Kidney (tissue), 13 donors: ENCODE measurements at regions not wholly inside any gene's neighbourhood (a gene's known extent, or its start where the extent isn't known, plus 50 kb on each side); places are given as distances from the start of the nearest gene placed in this dataset.

Experiments
- DNase-seq, 5 donors: peaks; one replicate each; pipeline ENCODE4 v3.0.0-alpha.2; 2013 to 2020
- FAIRE-seq: peaks from 2 replicates; lab custom pipeline; 2012; peaks lifted over from hg19 to GRCh38; lab: Jason Lieb, UNC
- H3K27ac ChIP-seq, 2 donors: one replicate each; pipeline ENCODE4 v1.7.0; 2013; ENCODE audit warnings: low read depth in 2 of 2, low read length in 2 of 2, inconsistent platforms in 1 of 2
- H3K27me3 ChIP-seq: one replicate; pipeline ENCODE4 v1.7.1; 2013; ENCODE audit warnings: low read length, inconsistent platforms; ENCODE audit not compliant: control insufficient read depth, insufficient read depth
- H3K36me3 ChIP-seq, 3 donors: one replicate each; pipeline versions ENCODE4 v1.7.0 to v1.7.1; 2013; ENCODE audit warnings: low read length in 3 of 3, control low read depth in 1 of 3, inconsistent platforms in 1 of 3; ENCODE audit not compliant: insufficient read depth in 3 of 3, control insufficient read depth in 2 of 3
- H3K4me1 ChIP-seq, 3 donors: one replicate each; pipeline versions ENCODE4 v1.7.0 to v1.7.1; 2013; ENCODE audit warnings: low read length in 3 of 3, inconsistent platforms in 1 of 3, low read depth in 1 of 3; ENCODE audit not compliant: control insufficient read depth in 2 of 3, insufficient read depth in 2 of 3
- H3K4me3 ChIP-seq, 3 donors: one replicate each; pipeline versions ENCODE4 v1.7.0 to v1.8.1; 2013; ENCODE audit warnings: low read length in 3 of 3, control low read depth in 1 of 3, inconsistent platforms in 1 of 3
- H3K9ac ChIP-seq, 3 donors: one replicate each; pipeline versions ENCODE4 v1.7.0 to v1.7.1; 2013; ENCODE audit warnings: low read length in 3 of 3, control low read depth in 1 of 3, inconsistent platforms in 1 of 3
- H3K9me3 ChIP-seq, 3 donors: one replicate each; pipeline versions ENCODE4 v1.7.0 to v1.7.1; 2013; ENCODE audit warnings: low read length in 3 of 3, control low read depth in 1 of 3, inconsistent platforms in 1 of 3; ENCODE audit not compliant: control insufficient read depth in 2 of 3, insufficient read depth in 1 of 3
- CTCF ChIP-seq: IDR thresholded peaks from 3 replicates; pipeline ENCODE4 v1.5.1; 2012; ENCODE audit warnings: mild to moderate bottlenecking, moderate library complexity, borderline replicate concordance; ENCODE audit not compliant: insufficient read depth; ENCODE audit errors: extremely low read depth
- intact Hi-C: fragments of 100-400 bp; cut with DNase I; formaldehyde crosslinking; loops from one replicate; pipeline ENCODE4 v1.11.1; 2022
- donor health status: control.
- donor health status: control.
- donor health status: control.
- donor health status: control.
- donor health status: control.
- donor health status: DM: yes; HTN: yes; CAD: no.
- donor health status: Normal renal cell carcinoma (clear cell type).

GRCh38 chr3:67765575-67765974, 111.2 kb upstream of the SUCLG2 start:
- intact Hi-C loops, result no loop called here
- Histone ChIP-seq H3K9ac (no peak overlapping the region), H3K9me3 (no peaks in the 10 kb centered on the region), H3K27me3 (no peaks in the 10 kb centered on the region), H3K27ac (no peak overlapping the region), H3K36me3 (no peaks in the 10 kb centered on the region), H3K4me3 (no peak overlapping the region), H3K4me1 (no peaks in the 10 kb centered on the region)
- TF ChIP-seq CTCF, result no peak
- FAIRE-seq (no peak), DNase-seq (no peak)

- no peak for DNase-seq
- Histone ChIP-seq H3K4me3 (no peak overlapping the region), H3K4me1 (no peaks in the 10 kb centered on the region), H3K27me3 (no peaks in the 10 kb centered on the region), H3K9me3 (no peaks in the 10 kb centered on the region), H3K9ac (no peak overlapping the region), H3K27ac (no peak overlapping the region), H3K36me3 (no peaks in the 10 kb centered on the region)
- TF ChIP-seq CTCF, result no peak
- FAIRE-seq, result no peak
- intact Hi-C loops, result no loop called here
These were observed 90.9 kb upstream of the SUCLG2 start for GRCh38 chr3:67745296-67745695.

- FAIRE-seq (no peak), DNase-seq (no peak)
- no peak overlapping the region for H3K27ac ChIP-seq
- intact Hi-C loops, result no loop called here
- no peaks in the 10 kb centered on the region for H3K27me3 ChIP-seq
- TF ChIP-seq CTCF, result no peak
- H3K36me3 ChIP-seq, result no peaks in the 10 kb centered on the region
- no peaks in the 10 kb centered on the region for H3K9me3 ChIP-seq
- no peak overlapping the region for H3K4me3 ChIP-seq
- no peaks in the 10 kb centered on the region for H3K4me1 ChIP-seq
- no peak overlapping the region for H3K9ac ChIP-seq
These were observed 90.3 kb upstream of the SUCLG2 start for GRCh38 chr3:67744699-67745098.

GRCh38 chr3:67739851-67740250, 85.4 kb upstream of the SUCLG2 start:
- Histone ChIP-seq H3K36me3 (no peaks in the 10 kb centered on the region), H3K4me1 (no peaks in the 10 kb centered on the region), H3K4me3 (no peak overlapping the region), H3K9me3 (no peaks in the 10 kb centered on the region), H3K27ac (no peak overlapping the region), H3K27me3 (no peaks in the 10 kb centered on the region), H3K9ac (no peak overlapping the region)
- DNase-seq (no peak), FAIRE-seq (no peak)
- no peak for TF ChIP-seq CTCF
- intact Hi-C loops, result no loop called here
